Sigmoid colon (tissue), 6 donors: ENCODE measurements at regions not wholly inside any gene's neighbourhood (a gene's known extent, or its start where the extent isn't known, plus 50 kb on each side); places are given as distances from the start of the nearest gene placed in this dataset.

Experiments
- DNase-seq: peaks from one replicate; pipeline ENCODE4 v3.0.0-alpha.2; 2019
- H3K27ac ChIP-seq, 4 donors: fragments of 200-600 bp; sonication (generic); one replicate each; pipeline ENCODE4 v1.5.1; 2016 to 2019; ENCODE audit warnings: mild to moderate bottlenecking in 1 of 4
- H3K27me3 ChIP-seq, 3 donors: fragments of 200-600 bp; sonication (generic); one replicate each; pipeline ENCODE4 v1.5.1; 2019; ENCODE audit warnings: mild to moderate bottlenecking in 1 of 3
- H3K36me3 ChIP-seq, 4 donors: fragments of 200-600 bp; sonication (generic); one replicate each; pipeline ENCODE4 v1.5.1; 2016 to 2019
- H3K4me1 ChIP-seq, 4 donors: fragments of 200-600 bp; sonication (generic); one replicate each; pipeline ENCODE4 v1.5.1; 2017 to 2019
- H3K4me3 ChIP-seq, 4 donors: fragments of 200-600 bp; sonication (generic); one replicate each; pipeline ENCODE4 v1.5.1; 2017 to 2019; ENCODE audit warnings: mild to moderate bottlenecking in 2 of 4, moderate library complexity in 1 of 4
- H3K9me3 ChIP-seq, 4 donors: fragments of 200-600 bp in 3 of 4; sonication (generic) in 3 of 4; one replicate each; pipeline versions ENCODE4 v1.5.1 to v1.6.1; 2013 to 2019
- EP300 ChIP-seq, 4 donors: sonication (generic); formaldehyde crosslinking; IDR thresholded peaks; one replicate each; pipeline ENCODE4 v1.6.1; 2017; ENCODE audit warnings: antibody characterized with exemption in 4 of 4
- POLR2A ChIP-seq, 2 donors: fragments of 450-650 bp; IDR thresholded peaks; one replicate each; pipeline ENCODE4 v1.6.1; 2016; ENCODE audit warnings: antibody characterized with exemption in 2 of 2, mild to moderate bottlenecking in 2 of 2, moderate library complexity in 2 of 2
- POLR2AphosphoS5 ChIP-seq, 4 donors: sonication (generic); formaldehyde crosslinking; IDR thresholded peaks; one replicate each; pipeline ENCODE4 v1.6.1; 2017; ENCODE audit warnings: antibody characterized with exemption in 4 of 4
- WGBS, 2 donors: extraction: QIAGEN DNeasy Blood & Tissue Kit; methylation state at CpG; one replicate each; pipeline ENCODE4 v1.1.7; 2013; 5-methylcytosine and 5-hydroxymethylcytosine counted together
- intact Hi-C: fragments of 100-400 bp; cut with DNase I; formaldehyde crosslinking; loops from one replicate; pipeline ENCODE4 v1.15.1; 2023
- TF ChIP-seq, protein P1 (sequence below), 4 experiments: fragments of 450-650 bp in 3 of 4; fragments of 200-600 bp in 1 of 4; IDR thresholded peaks; one replicate each; pipeline ENCODE4 v1.5.1; 2016 to 2019; ENCODE audit warnings: antibody characterized with exemption in 4 of 4, mild to moderate bottlenecking in 3 of 4, moderate library complexity in 2 of 4
- donor health status: healthy with polysubstance abuse.
- donor health status: healthy.

DNA sequence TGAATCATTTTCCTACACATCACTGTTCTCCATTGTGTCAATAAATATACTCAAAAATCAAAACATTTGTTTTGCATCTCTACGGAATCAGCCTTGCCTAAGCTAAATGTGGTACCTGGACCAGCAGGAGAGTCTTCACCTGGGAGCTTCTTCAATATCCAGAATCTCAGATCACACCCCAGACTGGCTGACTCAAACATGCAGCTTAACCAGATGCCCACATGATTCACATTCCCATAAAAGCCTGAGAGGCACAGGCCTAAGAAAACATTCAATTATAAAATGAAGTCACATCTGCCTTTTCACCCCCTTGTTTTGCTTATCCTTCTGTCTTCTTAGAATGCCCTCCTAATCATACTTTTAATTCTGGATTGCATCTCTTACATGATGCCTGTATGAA, 1045.5 kb upstream of the NXPH2 start:
- Histone ChIP-seq H3K9me3 (no peaks in the 10 kb centered on the region), H3K4me3 (no peak overlapping the region), H3K36me3 (no peaks in the 10 kb centered on the region), H3K4me1 (no peaks in the 10 kb centered on the region), H3K27ac (no peak overlapping the region), H3K27me3 (no peaks in the 10 kb centered on the region)
- intact Hi-C loops, result no loop called here
- TF ChIP-seq POLR2AphosphoS5 (IDR thresholded peaks at IDR 0.05) (no peak), POLR2A (IDR thresholded peaks at IDR 0.05) (no peak), EP300 (IDR thresholded peaks at IDR 0.05) (no peak)
- TF ChIP-seq, protein P1, sequence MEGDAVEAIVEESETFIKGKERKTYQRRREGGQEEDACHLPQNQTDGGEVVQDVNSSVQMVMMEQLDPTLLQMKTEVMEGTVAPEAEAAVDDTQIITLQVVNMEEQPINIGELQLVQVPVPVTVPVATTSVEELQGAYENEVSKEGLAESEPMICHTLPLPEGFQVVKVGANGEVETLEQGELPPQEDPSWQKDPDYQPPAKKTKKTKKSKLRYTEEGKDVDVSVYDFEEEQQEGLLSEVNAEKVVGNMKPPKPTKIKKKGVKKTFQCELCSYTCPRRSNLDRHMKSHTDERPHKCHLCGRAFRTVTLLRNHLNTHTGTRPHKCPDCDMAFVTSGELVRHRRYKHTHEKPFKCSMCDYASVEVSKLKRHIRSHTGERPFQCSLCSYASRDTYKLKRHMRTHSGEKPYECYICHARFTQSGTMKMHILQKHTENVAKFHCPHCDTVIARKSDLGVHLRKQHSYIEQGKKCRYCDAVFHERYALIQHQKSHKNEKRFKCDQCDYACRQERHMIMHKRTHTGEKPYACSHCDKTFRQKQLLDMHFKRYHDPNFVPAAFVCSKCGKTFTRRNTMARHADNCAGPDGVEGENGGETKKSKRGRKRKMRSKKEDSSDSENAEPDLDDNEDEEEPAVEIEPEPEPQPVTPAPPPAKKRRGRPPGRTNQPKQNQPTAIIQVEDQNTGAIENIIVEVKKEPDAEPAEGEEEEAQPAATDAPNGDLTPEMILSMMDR (IDR thresholded peaks at IDR 0.05), result no peak
- DNase-seq, result no peak
- 29 to 60% methylated on average over 1 of the region's 1 CpG for WGBS, 2 donors

DNA sequence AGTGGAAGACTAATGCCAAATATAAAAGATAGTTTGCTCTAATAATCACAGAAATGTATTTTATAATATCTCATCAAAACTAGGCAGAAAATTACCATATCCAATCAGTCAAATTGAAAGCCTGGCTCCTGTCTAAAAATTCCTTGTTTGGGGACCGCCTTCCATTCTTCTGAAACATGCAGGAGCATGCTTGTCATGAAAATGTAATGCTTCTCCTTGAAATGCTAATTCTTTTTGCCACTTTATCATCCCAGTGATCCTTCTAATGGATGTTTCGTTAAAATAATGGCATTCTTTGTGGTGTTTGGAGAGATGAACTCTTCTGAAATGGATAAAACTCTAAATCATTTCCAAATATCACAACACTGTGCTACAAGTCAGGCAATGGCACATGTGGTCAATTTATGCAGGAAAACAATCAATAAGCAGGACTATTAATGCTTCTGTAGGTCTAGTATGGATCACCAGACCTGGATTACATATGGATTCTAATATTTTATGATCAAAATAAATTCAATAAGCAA, 1039.1 kb upstream of the NXPH2 start:
- Histone ChIP-seq H3K9me3 (no peaks in the 10 kb centered on the region), H3K27ac (no peak overlapping the region), H3K4me1 (no peaks in the 10 kb centered on the region), H3K4me3 (no peak overlapping the region), H3K36me3 (no peaks in the 10 kb centered on the region), H3K27me3 (no peaks in the 10 kb centered on the region)
- no peak for TF ChIP-seq POLR2A (IDR thresholded peaks at IDR 0.05)
- TF ChIP-seq POLR2AphosphoS5 (IDR thresholded peaks at IDR 0.05), result no peak
- TF ChIP-seq EP300 (IDR thresholded peaks at IDR 0.05), result no peak
- TF ChIP-seq, protein P1 (IDR thresholded peaks at IDR 0.05), result no peak
- whole genome bisulfite sequencing, 2 donors, result 39 to 41% methylated on average over 2 of the region's 2 CpGs
- intact Hi-C loops, result no loop called here
- DNase-seq, result no peak

DNA sequence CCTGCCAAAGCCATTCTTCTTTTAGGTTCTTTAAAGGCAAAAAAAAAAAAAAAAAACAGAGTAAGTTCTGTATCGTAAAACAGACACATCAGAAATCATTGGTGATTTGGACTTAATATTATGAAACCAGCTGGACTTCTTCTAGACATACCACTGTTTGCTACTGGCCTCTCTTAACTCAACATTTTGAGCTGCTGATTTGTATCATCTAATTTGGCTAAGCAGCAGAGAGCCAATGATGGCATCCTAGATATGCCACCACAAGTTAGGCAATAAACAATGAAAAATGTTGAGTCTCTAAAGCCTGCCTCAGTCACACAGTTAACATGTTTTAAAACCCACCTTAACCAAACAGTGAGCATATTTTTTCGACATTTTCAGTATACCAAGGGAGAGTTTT, 1034.3 kb upstream of the NXPH2 start:
- Histone ChIP-seq H3K27ac (no peak overlapping the region), H3K4me1 (no peaks in the 10 kb centered on the region), H3K36me3 (no peaks in the 10 kb centered on the region), H3K27me3 (no peaks in the 10 kb centered on the region), H3K9me3 (no peaks in the 10 kb centered on the region), H3K4me3 (no peak overlapping the region)
- WGBS, 2 donors, result 59 to 66% methylated on average over 2 of the region's 2 CpGs
- TF ChIP-seq POLR2A (IDR thresholded peaks at IDR 0.05), result no peak
- TF ChIP-seq POLR2AphosphoS5 (IDR thresholded peaks at IDR 0.05), result no peak
- TF ChIP-seq EP300 (IDR thresholded peaks at IDR 0.05), result no peak
- TF ChIP-seq, protein P1 (IDR thresholded peaks at IDR 0.05), result no peak
- intact Hi-C loops, result no loop called here
- DNase-seq, result no peak

DNA sequence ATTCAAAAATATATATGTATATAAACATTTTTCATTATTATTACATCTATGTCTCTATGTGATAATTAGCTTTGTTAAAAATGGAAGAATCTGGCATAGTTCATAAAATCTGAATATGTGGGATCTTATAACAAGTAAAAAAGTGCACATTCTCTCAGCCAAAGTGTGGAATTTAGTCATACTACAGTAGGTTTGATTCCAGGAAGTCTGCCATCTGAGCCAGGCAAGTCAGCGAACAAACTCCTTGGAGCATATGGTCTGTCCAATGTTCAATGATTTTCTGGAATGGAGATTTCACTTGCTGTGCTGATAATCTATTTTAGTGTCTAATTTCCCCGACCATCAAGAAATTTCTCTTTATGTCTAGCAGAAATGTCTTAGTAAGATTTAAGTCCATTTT, 1033.2 kb upstream of the NXPH2 start:
- no peak for DNase-seq
- 82 to 88% methylated on average over 2 of the region's 2 CpGs for WGBS, 2 donors
- TF ChIP-seq EP300 (IDR thresholded peaks at IDR 0.05) (no peak), POLR2A (IDR thresholded peaks at IDR 0.05) (no peak), POLR2AphosphoS5 (IDR thresholded peaks at IDR 0.05) (no peak)
- TF ChIP-seq, protein P1 (IDR thresholded peaks at IDR 0.05), result no peak
- H3K9me3 ChIP-seq, result no peaks in the 10 kb centered on the region
- no peaks in the 10 kb centered on the region for H3K36me3 ChIP-seq
- H3K4me1 ChIP-seq, result no peaks in the 10 kb centered on the region
- H3K27ac ChIP-seq, result no peak overlapping the region
- H3K27me3 ChIP-seq, result no peaks in the 10 kb centered on the region
- intact Hi-C loops, result no loop called here
- no peak overlapping the region for H3K4me3 ChIP-seq

DNA sequence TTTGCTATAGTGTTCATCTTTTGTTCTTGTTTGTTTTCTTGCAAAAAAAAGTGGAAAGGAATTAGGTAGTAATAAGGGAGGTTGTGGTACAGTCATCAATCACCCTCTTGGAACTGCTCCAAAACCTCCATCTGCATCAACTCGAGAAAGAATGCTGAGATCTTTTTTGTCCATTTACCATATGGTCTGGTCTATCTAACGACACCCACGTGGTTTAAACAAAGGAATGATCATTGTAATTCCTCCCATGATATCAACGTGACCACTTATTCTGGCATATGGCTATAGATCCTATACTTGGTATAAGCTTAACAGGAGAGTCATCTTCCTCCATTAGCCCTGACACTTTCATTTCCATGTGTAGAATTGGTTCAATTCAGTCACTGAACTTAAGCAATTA, 1025.3 kb upstream of the NXPH2 start:
- Histone ChIP-seq H3K9me3 (no peaks in the 10 kb centered on the region), H3K36me3 (no peaks in the 10 kb centered on the region), H3K27me3 (no peaks in the 10 kb centered on the region), H3K4me3 (no peak overlapping the region), H3K27ac (no peak overlapping the region), H3K4me1 (no peaks in the 10 kb centered on the region)
- no peak for DNase-seq
- intact Hi-C loops, result no loop called here
- WGBS, 2 donors, result 39 to 61% methylated on average over 4 of the region's 4 CpGs
- TF ChIP-seq, protein P1 (IDR thresholded peaks at IDR 0.05), result no peak
- TF ChIP-seq POLR2AphosphoS5 (IDR thresholded peaks at IDR 0.05), result no peak
- TF ChIP-seq EP300 (IDR thresholded peaks at IDR 0.05), result no peak
- no peak for TF ChIP-seq POLR2A (IDR thresholded peaks at IDR 0.05)
